B cell (primary cell): ENCODE measurements at regions not wholly inside any gene's neighbourhood (a gene's known extent, or its start where the extent isn't known, plus 50 kb on each side); places are given as distances from the start of the nearest gene placed in this dataset.
"Not testable (repeated sequence)": the region's sequence is repeated elsewhere in the genome, so short reads cannot be mapped to it uniquely, and the experiment has no call there.

Experiments used
- ATAC-seq: fragments of 200-7000 bp; cut with Tn5 transposase; one replicate; pipeline ENCODE4 v1.10.0; 2021; ENCODE audit warnings: low read depth, mild to moderate bottlenecking, moderate number of reproducible peaks, moderate library complexity
- CTCF ChIA-PET: fragments of 350-600 bp; sonication (Branson Sonifier 250); formaldehyde crosslinking; loops from one replicate; lab custom pipeline; 2021; ENCODE audit warnings: antibody characterized with exemption, inconsistent platforms; lab: Charles Lee
- POLR2A ChIA-PET: fragments of 350-600 bp; sonication (Branson Sonifier 250); formaldehyde crosslinking; loops from one replicate; lab custom pipeline; 2021; ENCODE audit warnings: antibody characterized with exemption; lab: Charles Lee
- DNase-seq: peaks from one replicate; pipeline ENCODE4 v3.0.0; 2013
- H2AFZ ChIP-seq: 2 replicates; pipeline ENCODE4 v1.6.1; 2012; ENCODE audit warnings: mild to moderate bottlenecking, low read depth, low read length; ENCODE audit not compliant: insufficient read depth, poor library complexity, severe bottlenecking
- H3K27ac ChIP-seq, 2 donors: 1 replicate in 1 of 2; 2 replicates in 1 of 2; pipeline ENCODE4 v1.5.1; 2012 to 2013; ENCODE audit warnings: low read length in 2 of 2, mild to moderate bottlenecking in 2 of 2, moderate library complexity in 1 of 2
- H3K27me3 ChIP-seq, 4 experiments: fragments of 200-600 bp in 1 of 4; sonication (generic) in 1 of 4; replicated peaks in 1 of 4; 1 replicate in 2 of 4; 2 replicates in 2 of 4; pipeline versions ENCODE4 v1.6.1 to v1.7.0; 2013 to 2016; ENCODE audit warnings: low read length in 3 of 4, mild to moderate bottlenecking in 2 of 4, mixed read lengths in 1 of 4, moderate library complexity in 1 of 4; ENCODE audit not compliant: insufficient read depth in 4 of 4, control insufficient read depth in 3 of 4; ENCODE audit errors: control extremely low read depth in 1 of 4
- H3K36me3 ChIP-seq, 2 experiments: replicated peaks in 1 of 2; 1 replicate in 1 of 2; 2 replicates in 1 of 2; pipeline versions ENCODE4 v1.6.1 to v1.7.1; 2013; ENCODE audit warnings: low read length in 1 of 2; ENCODE audit not compliant: insufficient read depth in 2 of 2, control insufficient read depth in 1 of 2; ENCODE audit errors: control extremely low read depth in 1 of 2, extremely low read depth in 1 of 2
- H3K4me1 ChIP-seq, 2 donors: fragments of 200-600 bp in 1 of 2; sonication (generic) in 1 of 2; 1 replicate in 1 of 2; 2 replicates in 1 of 2; pipeline versions ENCODE4 v1.5.1 to v1.6.1; 2013 to 2017; ENCODE audit warnings: low read length in 2 of 2; ENCODE audit not compliant: control insufficient read depth in 2 of 2, insufficient read depth in 2 of 2
- H3K4me2 ChIP-seq: replicated peaks from 2 replicates; pipeline ENCODE3; 2012; ENCODE audit warnings: mild to moderate bottlenecking, low read depth, low read length; ENCODE audit not compliant: poor library complexity, severe bottlenecking
- H3K4me3 ChIP-seq, 5 experiments: fragments of 200-600 bp in 1 of 5; sonication (generic) in 1 of 5; 1 replicate in 3 of 5; 2 replicates in 2 of 5; pipeline versions ENCODE4 v1.5.1 to v1.7.0; 2011 to 2016; ENCODE audit warnings: low read length in 4 of 5, mild to moderate bottlenecking in 4 of 5, low read depth in 2 of 5, control low read depth in 1 of 5, moderate library complexity in 1 of 5; ENCODE audit not compliant: insufficient read depth in 1 of 5; ENCODE audit errors: control extremely low read depth in 1 of 5, extremely low read depth in 1 of 5
- H3K79me2 ChIP-seq: fragments of 200-600 bp; sonication (generic); one replicate; pipeline ENCODE4 v1.6.0; 2016; ENCODE audit warnings: low read length; ENCODE audit not compliant: control insufficient read depth, insufficient read depth
- H3K9ac ChIP-seq: fragments of 200-600 bp; sonication (generic); 2 replicates; pipeline ENCODE4 v1.6.1; 2017; ENCODE audit warnings: mild to moderate bottlenecking, low read length, moderate library complexity
- H3K9me3 ChIP-seq, 3 donors: one replicate each; pipeline versions ENCODE4 v1.6.1 to v1.7.1; 2013; ENCODE audit warnings: low read length in 2 of 3; ENCODE audit not compliant: control insufficient read depth in 2 of 3, insufficient read depth in 1 of 3; ENCODE audit errors: control extremely low read depth in 1 of 3
- H4K20me1 ChIP-seq: 2 replicates; pipeline ENCODE4 v1.6.0; 2012; ENCODE audit warnings: mild to moderate bottlenecking, low read length; ENCODE audit not compliant: insufficient read depth, control insufficient read depth, poor library complexity, severe bottlenecking
- H3K27ac Mint-ChIP-seq: one replicate; pipeline ENCODE4 v1.8.0; 2021; ENCODE audit warnings: mixed read lengths
- H3K27me3 Mint-ChIP-seq: one replicate; pipeline ENCODE4 v1.8.0; 2021; ENCODE audit warnings: mixed read lengths
- H3K4me1 Mint-ChIP-seq: one replicate; pipeline ENCODE4 v1.8.0; 2021; ENCODE audit warnings: mixed read lengths
- H3K4me3 Mint-ChIP-seq: one replicate; pipeline ENCODE4 v1.8.0; 2021; ENCODE audit warnings: mixed read lengths
- H3K9me3 Mint-ChIP-seq: one replicate; pipeline ENCODE4 v1.8.0; 2022; ENCODE audit warnings: mixed read lengths; ENCODE audit not compliant: insufficient read depth
- CTCF ChIP-seq: fragments of 200-600 bp; IDR thresholded peaks from one replicate; pipeline ENCODE4 v1.8.0; 2022; ENCODE audit warnings: antibody characterized with exemption, mild to moderate bottlenecking
- EZH2 ChIP-seq: IDR thresholded peaks from 2 replicates; pipeline ENCODE4 v1.6.1; 2012; ENCODE audit warnings: borderline replicate concordance, low read depth, mild to moderate bottlenecking, moderate library complexity, low read length; ENCODE audit not compliant: insufficient read depth, poor library complexity, severe bottlenecking
- WGBS: methylation state at CpG from one replicate; pipeline ENCODE4 v1.1.5; 2013; ENCODE audit warnings: missing lambda C conversion rate; ENCODE audit not compliant: insufficient coverage; 5-methylcytosine and 5-hydroxymethylcytosine counted together
- intact Hi-C: fragments of 100-400 bp; cut with micrococcal nuclease; formaldehyde crosslinking; loops from one replicate; pipeline ENCODE4 v1.10.0; 2022

GRCh38 chr13:109702030-109702597 lies 84.3 kb downstream of the IRS2 start:
- ATAC-seq, CTCF ChIA-PET, H3K9me3 ChIP-seq, H3K9ac ChIP-seq, H3K36me3 ChIP-seq, H3K9me3 Mint-ChIP-seq, H3K4me3 Mint-ChIP-seq, H3K27ac Mint-ChIP-seq, H3K79me2 ChIP-seq, H3K27ac ChIP-seq, H3K4me3 ChIP-seq, H2AFZ ChIP-seq, intact Hi-C loops, POLR2A ChIA-PET, H3K4me2 ChIP-seq, DNase-seq, H4K20me1 ChIP-seq: not testable (repeated sequence)
- H3K4me1 ChIP-seq = peaks cover 17 to 23% of the 10 kb centered on the region in 2 donors
- H3K27me3 ChIP-seq = peaks cover 0 to 19% (median 0%) of the 10 kb centered on the region in 4 experiments
- peaks cover 12% of the 10 kb centered on the region for H3K4me1 Mint-ChIP-seq
- H3K27me3 Mint-ChIP-seq = peaks cover 37% of the 10 kb centered on the region
- 98% methylated on average over 5 of the region's 9 CpGs for WGBS

GRCh38 chr13:109700176-109700575 lies 86.2 kb downstream of the IRS2 start:
- 0% methylated on average over 3 of the region's 3 CpGs for WGBS
- no peaks in the 10 kb centered on the region for H3K79me2 ChIP-seq
- intact Hi-C loops = no loop called here
- Mint-ChIP-seq H3K27ac (no peak overlapping the region), H3K4me1 (peaks cover 4% of the 10 kb centered on the region), H3K9me3 (no peaks in the 10 kb centered on the region), H3K27me3 (peaks cover 22% of the 10 kb centered on the region), H3K4me3 (no peak overlapping the region)
- H3K4me2 ChIP-seq = no peak overlapping the region
- ChIA-PET POLR2A (no interaction called here), CTCF (no interaction called here)
- H3K27me3 ChIP-seq = peaks cover 0 to 13% (median 0%) of the 10 kb centered on the region in 4 experiments
- DNase-seq (no peak), ATAC-seq (no peak)
- no peak overlapping the region for H3K4me3 ChIP-seq
- TF ChIP-seq EZH2 (no peak), CTCF (no peak)
- no peaks in the 10 kb centered on the region for H4K20me1 ChIP-seq
- no peak overlapping the region for H3K9ac ChIP-seq
- peaks cover 0 to 5% (median 0%) of the 10 kb centered on the region in 3 donors for H3K9me3 ChIP-seq
- no peaks in the 10 kb centered on the region for H3K36me3 ChIP-seq
- peaks cover 11 to 12% of the 10 kb centered on the region in 2 donors for H3K4me1 ChIP-seq
- H3K27ac ChIP-seq = no peak overlapping the region
- H2AFZ ChIP-seq = no peak overlapping the region
